ENCODE measurements at regions not wholly inside any gene's neighbourhood (a gene's known extent, or its start where the extent isn't known, plus 50 kb on each side); places are given as distances from the start of the nearest gene placed in this dataset.

DNA sequence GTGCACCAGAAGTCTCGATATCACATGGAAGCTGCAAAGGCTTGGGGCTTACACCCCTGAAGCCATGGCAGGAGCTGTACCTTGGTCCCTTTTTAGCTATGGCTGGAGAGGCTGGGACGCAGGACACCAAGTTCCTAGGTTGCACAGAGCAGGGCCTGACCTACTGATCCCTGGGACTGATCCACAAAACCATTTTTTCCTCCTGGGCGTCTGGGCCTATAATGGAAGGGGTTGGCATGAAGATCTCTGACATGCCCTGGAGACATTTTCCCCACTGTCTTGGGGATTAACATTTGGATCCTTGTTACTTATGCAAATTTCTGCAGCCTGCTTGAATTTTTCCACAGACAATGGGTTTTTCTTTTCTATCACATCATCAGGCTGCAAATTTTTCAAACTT lies 286.7 kb upstream of the PTPRD start:
- Histone ChIP-seq H3K9me3 (replicated peaks; ENCODE audit: control insufficient read depth, insufficient read depth, low read length) (no peaks in the 10 kb centered on the region), H2AFZ (ENCODE audit: low read depth, low read length) (no peak overlapping the region), H3K79me2 (ENCODE audit: control insufficient read depth, insufficient read depth, low read length) (no peaks in the 10 kb centered on the region), H4K20me1 (replicated peaks; ENCODE audit: control insufficient read depth, extremely low read depth, insufficient read depth, low read length) (no peaks in the 10 kb centered on the region), H3K9me1 (replicated peaks; ENCODE audit: control insufficient read depth, extremely low read depth, insufficient read depth, low read length) (no peaks in the 10 kb centered on the region), H3K36me3 (ENCODE audit: control insufficient read depth in 2 of 2, extremely low read depth in 1 of 2, insufficient read depth in 2 of 2, low read length in 2 of 2) (no peaks in the 10 kb centered on the region), H3K4me1 (ENCODE audit: control insufficient read depth, extremely low read depth, insufficient read depth, low read length) (peaks cover 13% of the 10 kb centered on the region), H3K4me3 (replicated peaks in 1 of 3; ENCODE audit: insufficient read depth in 1 of 3, low read depth in 1 of 3, low read length in 3 of 3) (no peak overlapping the region), H3K27me3 (ENCODE audit: control insufficient read depth in 2 of 2, insufficient read depth in 2 of 2, low read length in 2 of 2) (no peaks in the 10 kb centered on the region), H3K27ac (ENCODE audit: insufficient read depth, low read depth, low read length) (no peak overlapping the region), H3K4me2 (ENCODE audit: insufficient read depth, low read length) (no peak overlapping the region), H3K9ac (replicated peaks; ENCODE audit: extremely low read depth, insufficient read depth, low read length) (no peak overlapping the region)
- dilution Hi-C loops (cut with MboI; ENCODE audit: extremely low pct_ligation_motif_present, low sequenced_read_pairs) (no loop called here), intact Hi-C loops (cut with micrococcal nuclease) (no loop called here)
- CTCF ChIA-PET: no interaction called here
- DNase-seq (ENCODE audit: low read depth, low spot score): no peak
- TF ChIP-seq GATA2 (IDR thresholded peaks at IDR 0.05; ENCODE audit: insufficient read depth, insufficient read length, low read depth, low read length): no peak
- no peak for TF ChIP-seq POLR2A (IDR thresholded peaks at IDR 0.05; ENCODE audit: low read depth, low read length)
- no peak for TF ChIP-seq EZH2 (IDR thresholded peaks at IDR 0.05; ENCODE audit: borderline replicate concordance, low read depth, low read length, severe bottlenecking)
- TF ChIP-seq, protein P1, sequence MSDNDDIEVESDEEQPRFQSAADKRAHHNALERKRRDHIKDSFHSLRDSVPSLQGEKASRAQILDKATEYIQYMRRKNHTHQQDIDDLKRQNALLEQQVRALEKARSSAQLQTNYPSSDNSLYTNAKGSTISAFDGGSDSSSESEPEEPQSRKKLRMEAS (IDR thresholded peaks at IDR 0.05; ENCODE audit: insufficient read depth, insufficient read length): no peak
- no peak for FAIRE-seq
- POLR2A ChIA-PET: no interaction called here
- no TSS peak for BruUV-seq (replicated peaks)

DNA sequence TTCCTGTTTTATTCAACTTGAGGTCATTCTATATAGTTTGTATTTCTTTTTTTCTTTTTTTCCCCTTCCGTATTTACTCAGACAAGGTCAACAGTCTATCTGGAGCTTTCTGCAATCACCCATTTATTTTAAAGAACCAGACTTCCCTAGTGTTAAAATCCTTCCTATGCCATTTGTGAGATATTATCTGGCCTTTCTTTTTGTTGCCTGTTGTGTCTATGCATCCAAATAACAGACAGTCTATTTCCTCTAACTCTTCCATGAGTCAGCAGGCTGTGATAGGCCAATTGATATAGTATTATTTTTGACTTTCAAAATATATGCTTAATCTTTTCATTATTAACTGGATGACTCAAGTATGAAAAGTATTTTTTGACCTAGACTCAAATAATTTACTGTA lies 291.2 kb upstream of the PTPRD start:
- no peaks in the 10 kb centered on the region for H3K9me3 ChIP-seq (replicated peaks; ENCODE audit: control insufficient read depth, insufficient read depth, low read length)
- H3K27me3 ChIP-seq (ENCODE audit: control insufficient read depth in 2 of 2, insufficient read depth in 2 of 2, low read length in 2 of 2): no peaks in the 10 kb centered on the region
- peaks cover 17% of the 10 kb centered on the region for H3K4me1 ChIP-seq (ENCODE audit: control insufficient read depth, extremely low read depth, insufficient read depth, low read length)
- H3K9ac ChIP-seq (replicated peaks; ENCODE audit: extremely low read depth, insufficient read depth, low read length): no peak overlapping the region
- POLR2A ChIA-PET: no interaction called here
- no peaks in the 10 kb centered on the region for H3K79me2 ChIP-seq (ENCODE audit: control insufficient read depth, insufficient read depth, low read length)
- H3K27ac ChIP-seq (ENCODE audit: insufficient read depth, low read depth, low read length): peak overlapping the region; percentile 34
- CTCF ChIA-PET: interaction anchor here (0.9 to 1.2 kb wide), 2 partner anchors 8 to 9 kb away, joined by 3 read pairs; no protein-coding TSS in a partner anchor
- H3K4me2 ChIP-seq (ENCODE audit: insufficient read depth, low read length): peak overlapping the region; percentile 71
- no peaks in the 10 kb centered on the region for H3K36me3 ChIP-seq (ENCODE audit: control insufficient read depth in 2 of 2, extremely low read depth in 1 of 2, insufficient read depth in 2 of 2, low read length in 2 of 2)
- no peaks in the 10 kb centered on the region for H4K20me1 ChIP-seq (replicated peaks; ENCODE audit: control insufficient read depth, extremely low read depth, insufficient read depth, low read length)
- intact Hi-C loops (cut with micrococcal nuclease): loop anchor here (1.0 to 2.0 kb wide), 2 partner anchors 28 to 47 kb away; no protein-coding TSS in a partner anchor
- H3K9me1 ChIP-seq (replicated peaks; ENCODE audit: control insufficient read depth, extremely low read depth, insufficient read depth, low read length): no peaks in the 10 kb centered on the region
- DNase-seq (ENCODE audit: low read depth, low spot score): peak; percentile 86
- no peak for TF ChIP-seq POLR2AphosphoS5 (IDR thresholded peaks at IDR 0.05; ENCODE audit: insufficient read depth, low read depth, low read length)
- TF ChIP-seq JUN (IDR thresholded peaks at IDR 0.05; ENCODE audit: borderline replicate concordance, insufficient read depth, insufficient read length, low read depth): peak; percentile 10
- peak; percentile 83 for TF ChIP-seq FOS (IDR thresholded peaks at IDR 0.05; ENCODE audit: borderline replicate concordance, insufficient read depth, low read length)
- TF ChIP-seq GATA2 (IDR thresholded peaks at IDR 0.05; ENCODE audit: insufficient read depth, insufficient read length, low read depth, low read length): peak; percentile 93
- no peak overlapping the region for H3K4me3 ChIP-seq (replicated peaks in 1 of 3; ENCODE audit: insufficient read depth in 1 of 3, low read depth in 1 of 3, low read length in 3 of 3)
- FAIRE-seq: peak; percentile 59
- BruUV-seq (replicated peaks): no TSS peak
- dilution Hi-C loops (cut with MboI; ENCODE audit: extremely low pct_ligation_motif_present, low sequenced_read_pairs): no loop called here
- no peak overlapping the region for H2AFZ ChIP-seq (ENCODE audit: low read depth, low read length)
